ENCODE measurements at regions not wholly inside any gene's neighbourhood (a gene's known extent, or its start where the extent isn't known, plus 50 kb on each side); places are given as distances from the start of the nearest gene placed in this dataset.

DNA sequence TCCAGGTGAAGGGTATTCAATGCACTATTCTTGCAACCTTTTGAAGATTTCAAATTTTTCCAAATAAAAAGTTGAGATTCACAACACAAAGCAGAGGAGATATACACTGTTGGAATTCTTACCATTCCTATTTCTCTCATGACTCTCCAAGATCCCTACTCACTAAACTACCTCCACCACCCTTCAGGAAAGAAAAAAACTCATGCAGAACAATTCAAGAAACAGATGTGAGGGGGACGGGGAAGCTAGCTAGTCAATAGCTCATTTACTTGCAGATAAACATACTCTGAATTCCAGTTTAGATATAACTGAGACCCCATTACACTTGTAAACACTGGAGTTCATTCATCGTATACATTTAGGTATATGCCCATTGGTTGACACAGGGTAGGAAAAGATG, 90.0 kb upstream of the SERP2 start:
- TF ChIP-seq ZNF433 (tag by site-specific recombination; IDR thresholded peaks at IDR 0.05; ENCODE audit: low read depth), result no peak
- no peak for TF ChIP-seq ZNF785 (tag by site-specific recombination; IDR thresholded peaks at IDR 0.05)
- TF ChIP-seq, protein P1, sequence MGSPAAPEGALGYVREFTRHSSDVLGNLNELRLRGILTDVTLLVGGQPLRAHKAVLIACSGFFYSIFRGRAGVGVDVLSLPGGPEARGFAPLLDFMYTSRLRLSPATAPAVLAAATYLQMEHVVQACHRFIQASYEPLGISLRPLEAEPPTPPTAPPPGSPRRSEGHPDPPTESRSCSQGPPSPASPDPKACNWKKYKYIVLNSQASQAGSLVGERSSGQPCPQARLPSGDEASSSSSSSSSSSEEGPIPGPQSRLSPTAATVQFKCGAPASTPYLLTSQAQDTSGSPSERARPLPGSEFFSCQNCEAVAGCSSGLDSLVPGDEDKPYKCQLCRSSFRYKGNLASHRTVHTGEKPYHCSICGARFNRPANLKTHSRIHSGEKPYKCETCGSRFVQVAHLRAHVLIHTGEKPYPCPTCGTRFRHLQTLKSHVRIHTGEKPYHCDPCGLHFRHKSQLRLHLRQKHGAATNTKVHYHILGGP (tag by site-specific recombination; IDR thresholded peaks at IDR 0.05), result no peak
- TF ChIP-seq, protein P2, sequence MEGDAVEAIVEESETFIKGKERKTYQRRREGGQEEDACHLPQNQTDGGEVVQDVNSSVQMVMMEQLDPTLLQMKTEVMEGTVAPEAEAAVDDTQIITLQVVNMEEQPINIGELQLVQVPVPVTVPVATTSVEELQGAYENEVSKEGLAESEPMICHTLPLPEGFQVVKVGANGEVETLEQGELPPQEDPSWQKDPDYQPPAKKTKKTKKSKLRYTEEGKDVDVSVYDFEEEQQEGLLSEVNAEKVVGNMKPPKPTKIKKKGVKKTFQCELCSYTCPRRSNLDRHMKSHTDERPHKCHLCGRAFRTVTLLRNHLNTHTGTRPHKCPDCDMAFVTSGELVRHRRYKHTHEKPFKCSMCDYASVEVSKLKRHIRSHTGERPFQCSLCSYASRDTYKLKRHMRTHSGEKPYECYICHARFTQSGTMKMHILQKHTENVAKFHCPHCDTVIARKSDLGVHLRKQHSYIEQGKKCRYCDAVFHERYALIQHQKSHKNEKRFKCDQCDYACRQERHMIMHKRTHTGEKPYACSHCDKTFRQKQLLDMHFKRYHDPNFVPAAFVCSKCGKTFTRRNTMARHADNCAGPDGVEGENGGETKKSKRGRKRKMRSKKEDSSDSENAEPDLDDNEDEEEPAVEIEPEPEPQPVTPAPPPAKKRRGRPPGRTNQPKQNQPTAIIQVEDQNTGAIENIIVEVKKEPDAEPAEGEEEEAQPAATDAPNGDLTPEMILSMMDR (tag by site-specific recombination; IDR thresholded peaks at IDR 0.05), result no peak
- no peak for TF ChIP-seq RBAK (tag by site-specific recombination; IDR thresholded peaks at IDR 0.05)
- no peak for TF ChIP-seq GFI1B (tag by site-specific recombination; IDR thresholded peaks at IDR 0.05)
- no peak for TF ChIP-seq ZNF223 (tag by site-specific recombination; IDR thresholded peaks at IDR 0.05)
- no peak for TF ChIP-seq ZNF335 (tag by site-specific recombination; conservative IDR thresholded peaks at IDR 0.05)
- no peak for TF ChIP-seq YY1 (tag by site-specific recombination; IDR thresholded peaks at IDR 0.05)
